ENCODE measurements at regions not wholly inside any gene's neighbourhood (a gene's known extent, or its start where the extent isn't known, plus 50 kb on each side); places are given as distances from the start of the nearest gene placed in this dataset.

GRCh38 chrX:42220666-42221065 lies 297.3 kb upstream of the CASK start:
- DNase-seq (no peak), ATAC-seq (no peak)
- intact Hi-C loops (cut with DNase I): no loop called here

GRCh38 chrX:42220083-42220482 lies 296.7 kb upstream of the CASK start:
- DNase-seq (no peak), ATAC-seq (no peak)
- H3K36me3 ChIP-seq: no peaks in the 10 kb centered on the region
- no peak for TF ChIP-seq CTCF (IDR thresholded peaks at IDR 0.05)
- H3K4me1 ChIP-seq: no peaks in the 10 kb centered on the region
- H3K27me3 ChIP-seq: no peaks in the 10 kb centered on the region
- H3K4me3 ChIP-seq: no peak overlapping the region
- no peaks in the 10 kb centered on the region for H3K9me3 ChIP-seq
- no peak overlapping the region for H3K27ac ChIP-seq
- intact Hi-C loops (cut with DNase I): no loop called here

More at GRCh38 chrX:42220666-42221065, 297.3 kb upstream of the CASK start:
- Histone ChIP-seq H3K4me1 (no peaks in the 10 kb centered on the region), H3K9me3 (no peaks in the 10 kb centered on the region), H3K27me3 (no peaks in the 10 kb centered on the region), H3K27ac (no peak overlapping the region), H3K36me3 (no peaks in the 10 kb centered on the region), H3K4me3 (no peak overlapping the region)
- no peak for TF ChIP-seq CTCF (IDR thresholded peaks at IDR 0.05)

GRCh38 chrX:42219231-42219630 lies 295.9 kb upstream of the CASK start:
- ATAC-seq (no peak), DNase-seq (no peak)
- H3K36me3 ChIP-seq: no peaks in the 10 kb centered on the region
- H3K4me3 ChIP-seq: no peak overlapping the region
- H3K27me3 ChIP-seq: no peaks in the 10 kb centered on the region
- no peaks in the 10 kb centered on the region for H3K9me3 ChIP-seq
- no peak overlapping the region for H3K27ac ChIP-seq
- TF ChIP-seq CTCF (IDR thresholded peaks at IDR 0.05): no peak
- intact Hi-C loops (cut with DNase I): no loop called here
- H3K4me1 ChIP-seq: no peaks in the 10 kb centered on the region

GRCh38 chrX:42195506-42195905 lies 272.2 kb upstream of the CASK start:
- Histone ChIP-seq H3K36me3 (no peaks in the 10 kb centered on the region), H3K27ac (no peak overlapping the region), H3K9me3 (no peaks in the 10 kb centered on the region), H3K27me3 (no peaks in the 10 kb centered on the region), H3K4me3 (no peak overlapping the region), H3K4me1 (no peaks in the 10 kb centered on the region)
- no peak for ATAC-seq
- TF ChIP-seq CTCF (IDR thresholded peaks at IDR 0.05): no peak
- intact Hi-C loops (cut with DNase I): no loop called here
- DNase-seq: no peak

GRCh38 chrX:42189576-42189975 lies 266.2 kb upstream of the CASK start:
- no peak overlapping the region for H3K27ac ChIP-seq
- ATAC-seq: no peak
- TF ChIP-seq CTCF (IDR thresholded peaks at IDR 0.05): no peak
- no peaks in the 10 kb centered on the region for H3K4me1 ChIP-seq
- intact Hi-C loops (cut with DNase I): no loop called here
- no peaks in the 10 kb centered on the region for H3K9me3 ChIP-seq
- no peaks in the 10 kb centered on the region for H3K36me3 ChIP-seq
- no peak for DNase-seq
- no peak overlapping the region for H3K4me3 ChIP-seq
- no peaks in the 10 kb centered on the region for H3K27me3 ChIP-seq

Measured in left lung (tissue), 4 donors.